Right lobe of liver (tissue), 6 donors: ENCODE measurements at regions not wholly inside any gene's neighbourhood (a gene's known extent, or its start where the extent isn't known, plus 50 kb on each side); places are given as distances from the start of the nearest gene placed in this dataset.

Experiments
- ATAC-seq, 4 donors: fragments of 200-7000 bp; cut with Tn5 transposase; one replicate each; pipeline ENCODE4 v1.9.1; 2020; ENCODE audit warnings: mild to moderate bottlenecking in 4 of 4, moderate library complexity in 4 of 4
- DNase-seq, 3 donors: peaks; one replicate each; pipeline ENCODE4 v3.0.0-alpha.2; 2020
- H3K27ac ChIP-seq, 3 donors: fragments of 200-600 bp; one replicate each; pipeline ENCODE4 v1.8.0; 2022
- H3K27me3 ChIP-seq, 2 donors: fragments of 200-600 bp; one replicate each; pipeline ENCODE4 v1.8.0; 2022
- H3K36me3 ChIP-seq, 4 donors: fragments of 200-600 bp; sonication (generic) in 1 of 4; one replicate each; pipeline versions ENCODE4 v1.5.1 to v1.8.0; 2017 to 2022; ENCODE audit warnings: control low read depth in 1 of 4
- H3K4me1 ChIP-seq, 4 donors: fragments of 200-600 bp; sonication (generic) in 1 of 4; one replicate each; pipeline versions ENCODE4 v1.5.1 to v1.8.0; 2017 to 2022; ENCODE audit warnings: control low read depth in 1 of 4
- H3K4me3 ChIP-seq, 3 donors: fragments of 200-600 bp; one replicate each; pipeline ENCODE4 v1.8.0; 2022
- H3K9me3 ChIP-seq, 4 donors: fragments of 200-600 bp; sonication (generic) in 1 of 4; one replicate each; pipeline versions ENCODE4 v1.5.1 to v1.8.0; 2017 to 2022; ENCODE audit warnings: control low read depth in 1 of 4
- CTCF ChIP-seq, 4 donors: fragments of 200-600 bp in 3 of 4; fragments of 450-650 bp in 1 of 4; IDR thresholded peaks; one replicate each; pipeline versions ENCODE4 v1.5.1 to v1.8.0; 2016 to 2022; ENCODE audit warnings: antibody characterized with exemption in 4 of 4, mild to moderate bottlenecking in 2 of 4
- POLR2A ChIP-seq: fragments of 450-650 bp; IDR thresholded peaks from one replicate; pipeline ENCODE4 v1.6.1; 2017; ENCODE audit warnings: antibody characterized with exemption, mild to moderate bottlenecking
- WGBS: methylation state at CpG from one replicate; pipeline ENCODE4 v1.1.6; 2018; ENCODE audit warnings: low coverage, low lambda C conversion rate; ENCODE audit not compliant: insufficient coverage; ENCODE audit errors: missing lambda C conversion rate; 5-methylcytosine and 5-hydroxymethylcytosine counted together
- intact Hi-C, 2 donors: fragments of 100-400 bp; cut with DNase I; formaldehyde crosslinking; loops; one replicate each; pipeline versions ENCODE4 v1.11.2 to v1.14.1; 2022
- donor health status: DM: no; HTN: yes; CAD: no.
- donor health status: DM: no; HTN: no; CAD: no.
- donor health status: DM: no; HTN: no; CAD: no.
- donor health status: DM: no; HTN: yes; CAD: no.
- donor health status: DM: no; HTN: yes; CAD: no.

GRCh38 chr11:112511911-112512310 lies 251.3 kb upstream of the PLET1 start:
- Histone ChIP-seq H3K27me3 (no peaks in the 10 kb centered on the region), H3K4me3 (no peak overlapping the region), H3K27ac (no peak overlapping the region), H3K9me3 (no peaks in the 10 kb centered on the region), H3K4me1 (no peaks in the 10 kb centered on the region), H3K36me3 (no peaks in the 10 kb centered on the region)
- ATAC-seq (no peak), DNase-seq (no peak)
- intact Hi-C loops: no loop called here
- WGBS: 50% methylated on average over 1 of the region's 1 CpG
- no peak for TF ChIP-seq POLR2A
- no peak for TF ChIP-seq CTCF (IDR thresholded peaks at IDR 0.05)

- intact Hi-C loops: no loop called here
- ATAC-seq (no peak), DNase-seq (no peak)
- Histone ChIP-seq H3K27ac (no peak overlapping the region), H3K36me3 (no peaks in the 10 kb centered on the region), H3K27me3 (no peaks in the 10 kb centered on the region), H3K9me3 (no peaks in the 10 kb centered on the region), H3K4me3 (no peak overlapping the region), H3K4me1 (no peaks in the 10 kb centered on the region)
- WGBS: 31% methylated on average over 2 of the region's 2 CpGs
- no peak for TF ChIP-seq CTCF (IDR thresholded peaks at IDR 0.05)
- no peak for TF ChIP-seq POLR2A
These were observed 252.8 kb upstream of the PLET1 start for GRCh38 chr11:112513417-112513816.

GRCh38 chr11:112514011-112514740 lies 253.5 kb upstream of the PLET1 start:
- Histone ChIP-seq H3K4me1 (no peaks in the 10 kb centered on the region), H3K27me3 (no peaks in the 10 kb centered on the region), H3K9me3 (no peaks in the 10 kb centered on the region), H3K4me3 (no peak overlapping the region), H3K36me3 (no peaks in the 10 kb centered on the region), H3K27ac (no peak overlapping the region)
- no peak for TF ChIP-seq CTCF (IDR thresholded peaks at IDR 0.05)
- TF ChIP-seq POLR2A: no peak
- WGBS: 25% methylated on average over 2 of the region's 5 CpGs
- DNase-seq: no peak
- no peak for ATAC-seq
- intact Hi-C loops: no loop called here

GRCh38 chr11:112516261-112516660 lies 255.6 kb upstream of the PLET1 start:
- TF ChIP-seq CTCF (IDR thresholded peaks at IDR 0.05) (no peak), POLR2A (no peak)
- Histone ChIP-seq H3K4me1 (no peaks in the 10 kb centered on the region), H3K27me3 (no peaks in the 10 kb centered on the region), H3K4me3 (no peak overlapping the region), H3K27ac (no peak overlapping the region), H3K36me3 (no peaks in the 10 kb centered on the region), H3K9me3 (no peaks in the 10 kb centered on the region)
- DNase-seq (no peak), ATAC-seq (no peak)
- intact Hi-C loops: no loop called here
- 42% methylated on average over 2 of the region's 2 CpGs for WGBS
